Mucosa of rectum (tissue), 2 donors: ENCODE measurements at regions not wholly inside any gene's neighbourhood (a gene's known extent, or its start where the extent isn't known, plus 50 kb on each side); places are given as distances from the start of the nearest gene placed in this dataset.

ENCODE experiments used
- H3K27ac ChIP-seq, 2 donors: one replicate each; pipeline ENCODE4 v1.7.0; 2013; ENCODE audit warnings: inconsistent platforms in 2 of 2, low read depth in 2 of 2, low read length in 2 of 2
- H3K27me3 ChIP-seq, 2 donors: one replicate each; pipeline ENCODE4 v1.7.0; 2013; ENCODE audit warnings: low read length in 2 of 2; ENCODE audit not compliant: control insufficient read depth in 2 of 2, insufficient read depth in 2 of 2
- H3K36me3 ChIP-seq, 2 donors: one replicate each; pipeline ENCODE4 v1.7.0; 2013; ENCODE audit warnings: low read length in 2 of 2; ENCODE audit not compliant: control insufficient read depth in 2 of 2, insufficient read depth in 2 of 2
- H3K4me1 ChIP-seq, 2 donors: one replicate each; pipeline ENCODE4 v1.7.0; 2013; ENCODE audit warnings: low read length in 2 of 2, mild to moderate bottlenecking in 1 of 2; ENCODE audit not compliant: control insufficient read depth in 2 of 2, insufficient read depth in 2 of 2
- H3K4me3 ChIP-seq, 2 donors: one replicate each; pipeline ENCODE4 v1.7.0; 2013; ENCODE audit warnings: low read length in 2 of 2
- H3K9ac ChIP-seq, 2 donors: one replicate each; pipeline ENCODE4 v1.7.0; 2013; ENCODE audit warnings: low read length in 2 of 2, low read depth in 1 of 2, mild to moderate bottlenecking in 1 of 2
- H3K9me3 ChIP-seq, 2 donors: one replicate each; pipeline ENCODE4 v1.7.0; 2013; ENCODE audit warnings: low read length in 2 of 2; ENCODE audit not compliant: control insufficient read depth in 2 of 2
- donor health status: healthy.
- donor health status: Normal muscosa, but diverticular disease.

DNA sequence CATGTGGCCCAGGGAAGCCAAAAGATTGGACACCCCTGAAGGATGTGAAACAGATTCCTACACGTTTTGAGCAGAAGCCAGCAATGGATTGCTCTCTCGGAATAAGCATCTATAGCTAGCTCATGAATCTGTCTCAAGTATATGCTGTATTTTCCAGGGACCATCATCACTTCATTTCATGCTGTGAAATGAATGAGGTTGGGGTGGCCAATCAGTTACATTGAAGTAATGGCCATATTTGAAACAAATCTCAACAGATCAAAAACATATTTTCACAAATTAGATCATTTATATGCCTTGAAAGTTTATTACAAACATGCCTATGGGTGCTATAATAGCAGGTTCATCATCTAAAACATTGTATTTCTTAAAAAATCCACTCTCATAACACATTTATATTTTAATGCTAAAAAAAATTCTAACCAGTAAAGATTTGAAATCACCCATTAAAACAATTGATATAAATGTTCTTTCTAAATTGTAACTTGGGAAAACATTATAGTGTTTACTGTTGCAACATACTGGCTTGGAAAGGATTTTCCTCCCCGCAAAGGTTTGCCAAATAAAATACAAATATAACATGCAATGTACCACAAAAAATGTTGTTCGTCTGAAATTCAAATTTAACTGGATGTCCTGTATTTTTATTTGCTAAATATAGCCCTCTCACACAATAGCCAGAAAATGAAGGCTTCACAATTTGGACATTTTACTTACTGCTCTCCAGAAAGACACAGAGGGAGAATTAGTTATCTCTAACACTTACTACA is 743.6 kb downstream of the KCNJ2 start:
- H3K4me1 ChIP-seq, result no peaks in the 10 kb centered on the region
- no peak overlapping the region for H3K27ac ChIP-seq
- no peak overlapping the region for H3K9ac ChIP-seq
- H3K27me3 ChIP-seq, result no peaks in the 10 kb centered on the region
- H3K4me3 ChIP-seq, result no peak overlapping the region
- no peaks in the 10 kb centered on the region for H3K36me3 ChIP-seq
- H3K9me3 ChIP-seq, result no peaks in the 10 kb centered on the region

DNA sequence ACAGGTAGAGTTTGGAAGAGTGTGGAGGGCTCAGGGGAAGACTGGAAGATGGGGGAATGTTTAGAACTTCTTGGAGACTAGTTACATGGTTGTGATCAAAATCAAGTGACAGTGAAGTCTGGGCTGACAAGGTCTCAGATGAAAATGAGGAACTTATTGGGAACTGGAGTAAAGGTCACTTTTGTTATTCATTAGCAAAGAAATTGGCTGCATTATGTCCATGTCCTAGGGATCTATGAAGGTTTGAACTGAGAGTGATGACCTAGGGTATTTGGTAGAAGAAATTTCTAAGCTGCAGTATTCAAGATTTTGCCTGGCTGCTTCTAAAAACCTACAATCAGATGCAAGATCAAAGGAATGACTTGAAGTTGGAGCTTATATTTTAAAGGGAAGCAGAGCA is 747.1 kb downstream of the KCNJ2 start:
- Histone ChIP-seq H3K4me3 (no peak overlapping the region), H3K4me1 (no peaks in the 10 kb centered on the region), H3K27me3 (no peaks in the 10 kb centered on the region), H3K9ac (no peak overlapping the region), H3K27ac (no peak overlapping the region), H3K9me3 (no peaks in the 10 kb centered on the region), H3K36me3 (no peaks in the 10 kb centered on the region)

DNA sequence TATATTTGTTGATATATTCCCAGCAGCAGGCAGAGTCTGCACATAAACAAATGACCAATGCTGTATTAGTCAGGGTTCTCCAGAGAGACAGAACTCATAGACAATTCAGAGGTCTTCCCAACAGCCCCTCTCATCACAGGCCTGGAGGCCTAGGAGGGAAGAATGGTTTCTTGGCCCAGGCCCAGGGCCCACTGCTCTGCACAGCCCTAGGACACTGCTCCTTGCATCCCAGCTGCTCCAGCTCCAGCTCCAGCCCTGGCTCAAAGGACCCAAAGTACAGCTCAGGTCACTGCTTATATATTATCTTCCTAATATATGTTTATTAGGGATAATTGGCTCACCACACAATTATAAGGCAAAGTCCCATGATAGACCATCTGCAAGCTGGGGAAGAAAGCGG is 749.9 kb downstream of the KCNJ2 start:
- Histone ChIP-seq H3K9ac (no peak overlapping the region), H3K27me3 (no peaks in the 10 kb centered on the region), H3K27ac (no peak overlapping the region), H3K9me3 (no peaks in the 10 kb centered on the region), H3K36me3 (no peaks in the 10 kb centered on the region), H3K4me3 (no peak overlapping the region), H3K4me1 (no peaks in the 10 kb centered on the region)

DNA sequence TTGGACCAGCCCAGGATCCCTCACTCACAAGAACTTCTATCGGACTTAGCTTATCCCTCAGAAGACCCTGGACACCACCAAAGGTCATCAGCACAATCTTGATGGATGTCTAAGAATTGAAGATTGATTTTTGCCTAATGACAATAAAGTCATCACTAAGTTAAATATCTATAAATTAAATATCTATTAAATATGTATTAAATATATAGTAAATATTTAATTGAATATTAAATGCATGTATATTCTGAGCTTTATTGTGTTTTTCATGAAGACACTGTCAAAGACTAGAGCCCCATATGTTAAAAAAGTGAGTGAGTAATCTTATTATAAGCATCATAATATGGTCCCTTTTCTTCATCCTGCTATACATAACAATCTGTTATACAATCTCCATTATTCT is 751.1 kb downstream of the KCNJ2 start:
- no peak overlapping the region for H3K9ac ChIP-seq
- no peak overlapping the region for H3K4me3 ChIP-seq
- no peaks in the 10 kb centered on the region for H3K4me1 ChIP-seq
- no peaks in the 10 kb centered on the region for H3K9me3 ChIP-seq
- no peak overlapping the region for H3K27ac ChIP-seq
- H3K36me3 ChIP-seq, result no peaks in the 10 kb centered on the region
- H3K27me3 ChIP-seq, result no peaks in the 10 kb centered on the region

DNA sequence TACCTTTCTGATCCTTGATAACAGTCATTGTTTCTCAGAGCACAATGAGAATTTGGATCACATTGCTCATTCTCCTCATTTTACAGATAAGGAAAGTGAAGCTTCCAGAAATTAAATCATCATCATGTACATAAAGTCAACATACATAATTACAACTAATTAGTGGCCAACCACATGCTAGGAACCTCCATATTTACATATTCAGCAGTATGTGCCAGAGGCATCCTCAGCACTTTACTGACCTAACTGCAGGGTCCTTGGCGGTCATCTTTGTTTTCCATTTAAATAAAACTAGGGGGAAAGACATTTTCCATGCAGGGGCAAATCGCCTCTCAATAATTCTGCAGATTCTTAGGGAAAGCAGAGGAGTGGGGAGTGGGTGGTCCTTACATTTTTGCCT is 752.9 kb downstream of the KCNJ2 start:
- Histone ChIP-seq H3K9ac (no peak overlapping the region), H3K27me3 (no peaks in the 10 kb centered on the region), H3K4me1 (no peaks in the 10 kb centered on the region), H3K4me3 (no peak overlapping the region), H3K9me3 (no peaks in the 10 kb centered on the region), H3K27ac (no peak overlapping the region), H3K36me3 (no peaks in the 10 kb centered on the region)

DNA sequence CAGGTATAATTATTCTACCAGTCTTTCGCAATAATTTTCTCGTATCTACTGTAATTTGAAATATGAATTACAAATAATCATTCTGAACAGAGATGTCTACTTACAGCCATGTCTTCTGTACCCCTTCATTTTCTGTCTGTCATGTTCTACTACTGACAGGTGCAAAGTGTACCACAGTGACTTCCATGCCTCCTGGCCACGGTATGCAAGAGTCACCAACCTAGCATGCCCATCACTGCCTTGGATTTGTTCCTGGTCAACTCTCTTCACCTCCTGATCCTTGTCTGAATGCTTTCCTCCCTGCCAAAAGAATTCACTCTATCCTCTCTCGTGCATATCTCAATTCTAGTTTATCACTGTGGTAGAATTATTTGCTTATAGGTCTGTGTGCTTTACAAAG is 755.4 kb downstream of the KCNJ2 start:
- no peak overlapping the region for H3K4me3 ChIP-seq
- H3K4me1 ChIP-seq, result no peaks in the 10 kb centered on the region
- H3K9me3 ChIP-seq, result no peaks in the 10 kb centered on the region
- no peak overlapping the region for H3K27ac ChIP-seq
- no peaks in the 10 kb centered on the region for H3K36me3 ChIP-seq
- H3K9ac ChIP-seq, result no peak overlapping the region
- H3K27me3 ChIP-seq, result no peaks in the 10 kb centered on the region

DNA sequence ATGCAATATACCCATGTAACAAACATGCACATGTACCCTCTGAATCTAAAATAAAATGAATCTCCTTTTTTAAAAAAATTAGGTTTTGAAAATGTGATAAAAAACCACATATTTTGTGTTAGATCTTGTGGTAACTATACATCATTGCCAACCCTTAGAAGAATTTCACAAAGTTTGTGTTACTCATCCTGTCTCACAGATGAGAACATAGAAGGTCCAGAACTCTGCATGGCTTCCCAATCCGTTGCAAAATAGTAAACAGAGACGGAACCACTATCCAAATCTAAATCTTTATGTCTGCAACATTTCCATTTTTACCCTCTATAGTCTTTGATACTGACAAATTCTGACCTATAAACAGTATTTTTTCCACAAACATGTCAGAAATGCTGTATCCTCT is 759.9 kb downstream of the KCNJ2 start:
- H3K4me1 ChIP-seq, result no peaks in the 10 kb centered on the region

DNA sequence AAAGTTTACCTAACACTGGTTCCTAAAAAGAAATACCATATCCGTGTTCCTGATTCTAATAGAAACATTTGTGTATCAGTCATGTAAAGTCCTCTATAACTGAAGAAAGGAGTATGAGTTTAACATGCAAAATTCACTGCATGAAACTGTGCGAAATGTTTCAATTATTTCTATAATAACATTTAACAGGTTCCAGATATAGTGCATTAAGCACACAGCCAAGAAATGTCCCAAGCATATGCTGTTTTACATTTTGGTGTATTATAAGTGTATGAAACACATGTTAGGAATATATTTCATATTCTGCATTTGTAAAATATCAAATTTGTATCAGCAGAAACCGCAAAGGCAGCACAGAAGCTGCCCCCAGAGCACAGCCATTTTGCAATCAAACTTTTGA is 764.9 kb downstream of the KCNJ2 start:
- no peaks in the 10 kb centered on the region for H3K27me3 ChIP-seq
- H3K4me1 ChIP-seq, result no peaks in the 10 kb centered on the region

More for the DNA sequence above, 759.9 kb downstream of the KCNJ2 start:
- Histone ChIP-seq H3K27ac (no peak overlapping the region), H3K9ac (no peak overlapping the region), H3K9me3 (no peaks in the 10 kb centered on the region), H3K36me3 (no peaks in the 10 kb centered on the region), H3K27me3 (no peaks in the 10 kb centered on the region), H3K4me3 (no peak overlapping the region)

DNA sequence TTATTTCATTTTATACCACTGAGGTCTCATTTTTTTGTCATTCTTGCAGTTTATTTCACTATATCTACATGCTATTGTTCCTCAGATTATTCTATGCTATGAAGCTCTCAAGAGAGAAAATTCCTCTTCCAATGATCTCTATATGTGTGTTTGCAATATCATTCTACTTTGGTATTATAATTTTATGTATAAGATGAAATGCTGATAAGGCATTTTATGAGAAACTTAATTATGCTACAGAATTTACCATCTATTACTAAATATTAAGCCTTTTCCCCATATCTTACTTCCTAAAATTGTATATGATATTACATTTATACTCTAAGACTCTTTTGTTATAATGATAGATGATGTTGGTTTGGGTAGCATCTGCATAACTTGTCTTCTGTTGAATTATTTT is 765.5 kb downstream of the KCNJ2 start:
- no peaks in the 10 kb centered on the region for H3K4me1 ChIP-seq
- no peaks in the 10 kb centered on the region for H3K9me3 ChIP-seq
- no peak overlapping the region for H3K27ac ChIP-seq
- H3K36me3 ChIP-seq, result no peaks in the 10 kb centered on the region
- no peak overlapping the region for H3K9ac ChIP-seq
- no peaks in the 10 kb centered on the region for H3K27me3 ChIP-seq
- H3K4me3 ChIP-seq, result no peak overlapping the region

More for the DNA sequence above, 764.9 kb downstream of the KCNJ2 start:
- no peak overlapping the region for H3K9ac ChIP-seq
- H3K36me3 ChIP-seq, result no peaks in the 10 kb centered on the region
- H3K9me3 ChIP-seq, result no peaks in the 10 kb centered on the region
- H3K4me3 ChIP-seq, result no peak overlapping the region
- H3K27ac ChIP-seq, result no peak overlapping the region

DNA sequence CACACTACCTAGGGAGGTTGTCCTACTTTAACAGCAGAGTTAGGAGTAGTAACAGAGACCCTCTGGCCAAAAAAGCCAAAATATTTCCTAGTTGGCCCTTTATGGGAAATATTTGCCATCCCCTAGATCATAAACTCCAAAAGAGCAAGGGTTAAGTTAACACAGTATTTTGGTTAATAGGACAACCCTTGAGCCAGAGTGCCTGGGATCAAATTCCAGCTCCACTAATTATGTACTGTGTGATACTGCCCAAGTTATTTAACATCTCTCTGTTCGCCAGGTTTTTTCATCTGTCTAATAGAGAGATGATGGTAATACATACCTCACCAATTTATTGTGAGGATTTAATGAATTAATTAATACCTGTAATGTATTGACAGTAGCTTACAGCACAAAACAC is 767.4 kb downstream of the KCNJ2 start:
- Histone ChIP-seq H3K4me3 (no peak overlapping the region), H3K36me3 (no peaks in the 10 kb centered on the region), H3K27ac (no peak overlapping the region), H3K27me3 (no peaks in the 10 kb centered on the region), H3K9ac (no peak overlapping the region), H3K9me3 (no peaks in the 10 kb centered on the region), H3K4me1 (no peaks in the 10 kb centered on the region)
